IMR-90 (cell line): ENCODE measurements at regions not wholly inside any gene's neighbourhood (a gene's known extent, or its start where the extent isn't known, plus 50 kb on each side); places are given as distances from the start of the nearest gene placed in this dataset.

ENCODE experiments used
- ATAC-seq: fragments of 200-7000 bp; cut with Tn5 transposase; 2 replicates; pipeline ENCODE4 v1.9.1; 2020; ENCODE audit warnings: low read depth, mild to moderate bottlenecking, moderate library complexity
- BruUV-seq: library from RNA; stranded (reverse); fragments of 400-500 nt; replicated peaks from 2 replicates; lab custom pipeline; 2021; lab: Mats Ljungman, UMichigan
- CTCF ChIA-PET: fragments of 300-600 bp; formaldehyde crosslinking; extraction: SDS; loops from one replicate; lab custom pipeline; 2021; ENCODE audit warnings: antibody characterized with exemption; lab: Yijun Ruan, JAX
- POLR2A ChIA-PET: fragments of 300-600 bp; sonication (Branson Sonifier 250); formaldehyde crosslinking; loops from one replicate; lab custom pipeline; 2022; ENCODE audit warnings: antibody characterized with exemption; ENCODE audit not compliant: unreplicated experiment; lab: Charles Lee
- DNase-seq: peaks from one replicate; pipeline ENCODE4 v3.0.0; 2013
- H2AFZ ChIP-seq: replicated peaks from 2 replicates; pipeline ENCODE3; 2013; ENCODE audit warnings: low read length, mild to moderate bottlenecking; ENCODE audit not compliant: poor library complexity
- H2AK5ac ChIP-seq: 2 replicates; pipeline ENCODE4 v1.6.1; 2013; ENCODE audit warnings: low read depth, low read length, inconsistent platforms
- H2AK9ac ChIP-seq: replicated peaks from 2 replicates; pipeline ENCODE3; 2013; ENCODE audit warnings: mild to moderate bottlenecking, low read depth, low read length, moderate library complexity; ENCODE audit not compliant: poor library complexity
- H2BK120ac ChIP-seq: 2 replicates; pipeline ENCODE4 v1.6.1; 2013; ENCODE audit warnings: low read depth, low read length, inconsistent platforms
- H2BK15ac ChIP-seq: 3 replicates; pipeline ENCODE4 v1.6.1; 2013; ENCODE audit warnings: low read depth, low read length, inconsistent platforms
- H2BK20ac ChIP-seq: 2 replicates; pipeline ENCODE4 v1.6.1; 2013; ENCODE audit warnings: low read depth, mild to moderate bottlenecking, inconsistent platforms, low read length, moderate library complexity
- H2BK5ac ChIP-seq: 2 replicates; pipeline ENCODE4 v1.6.1; 2013; ENCODE audit warnings: mild to moderate bottlenecking, low read depth, low read length, inconsistent platforms; ENCODE audit not compliant: poor library complexity, severe bottlenecking
- H3K14ac ChIP-seq: replicated peaks from 2 replicates; pipeline ENCODE4 v1.6.1; 2013; ENCODE audit warnings: low read depth, low read length, inconsistent platforms
- H3K18ac ChIP-seq: 2 replicates; pipeline ENCODE4 v1.6.1; 2013; ENCODE audit warnings: low read depth, low read length, control low read depth
- H3K23ac ChIP-seq: 2 replicates; pipeline ENCODE4 v1.6.1; 2013; ENCODE audit warnings: low read depth, low read length, inconsistent platforms
- H3K27ac ChIP-seq: 2 replicates; pipeline ENCODE4 v1.5.1; 2013; ENCODE audit warnings: mild to moderate bottlenecking, control low read depth, low read length; ENCODE audit not compliant: insufficient read depth
- H3K27me3 ChIP-seq: 2 replicates; pipeline ENCODE4 v1.6.1; 2013; ENCODE audit warnings: low read length; ENCODE audit not compliant: control insufficient read depth, insufficient read depth
- H3K36me3 ChIP-seq: 2 replicates; pipeline ENCODE4 v1.6.1; 2013; ENCODE audit warnings: low read length, mixed read lengths; ENCODE audit not compliant: control insufficient read depth, insufficient read depth
- H3K4ac ChIP-seq: 2 replicates; pipeline ENCODE4 v1.6.1; 2013; ENCODE audit warnings: low read depth, low read length, inconsistent platforms
- H3K4me1 ChIP-seq: 2 replicates; pipeline ENCODE4 v1.6.1; 2013; ENCODE audit warnings: low read length, mixed read lengths; ENCODE audit not compliant: control insufficient read depth, insufficient read depth
- H3K4me2 ChIP-seq: 2 replicates; pipeline ENCODE4 v1.6.1; 2013; ENCODE audit warnings: low read depth, mild to moderate bottlenecking, control low read depth, low read length, moderate library complexity
- H3K4me3 ChIP-seq: 2 replicates; pipeline ENCODE4 v1.5.1; 2013; ENCODE audit warnings: low read depth, mild to moderate bottlenecking, control low read depth, low read length, moderate library complexity; ENCODE audit not compliant: insufficient read depth
- H3K56ac ChIP-seq: 2 replicates; pipeline ENCODE4 v1.6.1; 2013; ENCODE audit warnings: low read length, inconsistent platforms; ENCODE audit not compliant: insufficient read depth; ENCODE audit errors: extremely low read depth
- H3K79me1 ChIP-seq, 2 experiments: 2 replicates each; pipeline ENCODE4 v1.6.1; 2013; ENCODE audit warnings: low read length in 2 of 2, inconsistent platforms in 1 of 2, low read depth in 1 of 2
- H3K9ac ChIP-seq: 2 replicates; pipeline ENCODE4 v1.6.1; 2013; ENCODE audit warnings: low read depth, low read length, control low read depth
- H3K9me1 ChIP-seq: 2 replicates; pipeline ENCODE4 v1.6.1; 2013; ENCODE audit warnings: low read length, inconsistent platforms; ENCODE audit not compliant: insufficient read depth
- H3K9me3 ChIP-seq: 2 replicates; pipeline ENCODE4 v1.6.1; 2013; ENCODE audit warnings: low read length; ENCODE audit not compliant: control insufficient read depth, insufficient read depth
- H4K20me1 ChIP-seq: 2 replicates; pipeline ENCODE4 v1.6.1; 2013; ENCODE audit warnings: low read length, inconsistent platforms; ENCODE audit not compliant: insufficient read depth
- H4K5ac ChIP-seq: 2 replicates; pipeline ENCODE4 v1.6.1; 2013; ENCODE audit warnings: mild to moderate bottlenecking, low read depth, low read length, control low read depth
- H4K8ac ChIP-seq, 2 experiments: 2 replicates each; pipeline ENCODE4 v1.6.1; 2013; ENCODE audit warnings: low read depth in 2 of 2, low read length in 2 of 2, control low read depth in 1 of 2, inconsistent platforms in 1 of 2
- H4K91ac ChIP-seq: 2 replicates; pipeline ENCODE4 v1.6.1; 2013; ENCODE audit warnings: low read depth, low read length, inconsistent platforms; ENCODE audit not compliant: insufficient read depth
- BHLHE40 ChIP-seq: fragments of 150-350 bp; IDR thresholded peaks from 2 replicates; pipeline ENCODE4 v1.6.1; 2016; ENCODE audit warnings: mild to moderate bottlenecking, low read depth, low read length
- CEBPB ChIP-seq: IDR thresholded peaks from 2 replicates; pipeline ENCODE4 v1.6.1; 2012; ENCODE audit warnings: low read depth, low read length, improper control_type of control experiment
- CHD1 ChIP-seq: IDR thresholded peaks from 2 replicates; pipeline ENCODE4 v1.6.1; 2012; ENCODE audit warnings: low read depth, low read length, improper control_type of control experiment
- FOS ChIP-seq: fragments of 150-350 bp; IDR thresholded peaks from 2 replicates; pipeline ENCODE4 v1.6.1; 2016; ENCODE audit warnings: low read depth, low read length
- MAFK ChIP-seq: IDR thresholded peaks from 2 replicates; pipeline ENCODE4 v1.6.1; 2012; ENCODE audit warnings: low read depth, low read length, improper control_type of control experiment
- MAZ ChIP-seq: IDR thresholded peaks from 2 replicates; pipeline ENCODE4 v1.6.1; 2012; ENCODE audit warnings: low read depth, mild to moderate bottlenecking, low read length, improper control_type of control experiment, moderate library complexity, borderline replicate concordance
- MXI1 ChIP-seq: IDR thresholded peaks from 2 replicates; pipeline ENCODE4 v1.6.1; 2012; ENCODE audit warnings: low read depth, mild to moderate bottlenecking, low read length, moderate library complexity, borderline replicate concordance
- NFE2L2 ChIP-seq: fragments of 150-350 bp; IDR thresholded peaks from 2 replicates; pipeline ENCODE4 v1.6.1; 2016; ENCODE audit warnings: low read depth, mild to moderate bottlenecking, low read length
- RCOR1 ChIP-seq: IDR thresholded peaks from 2 replicates; pipeline ENCODE4 v1.6.1; 2012; ENCODE audit warnings: mild to moderate bottlenecking, low read length, improper control_type of control experiment; ENCODE audit not compliant: insufficient replicate concordance
- RFX5 ChIP-seq: IDR thresholded peaks from 2 replicates; pipeline ENCODE4 v1.8.0; 2012; ENCODE audit warnings: low read depth, mild to moderate bottlenecking, low read length, moderate library complexity
- SMC3 ChIP-seq: fragments of 150-350 bp; IDR thresholded peaks from 2 replicates; pipeline ENCODE4 v1.6.1; 2016; ENCODE audit warnings: low read depth, mild to moderate bottlenecking, antibody characterized with exemption, low read length, moderate library complexity
- WGBS, 2 experiments: methylation state at CpG; one replicate each; pipeline versions ENCODE4 v1.1.5 to v1.1.7; 2013; ENCODE audit warnings: missing lambda C conversion rate in 2 of 2; ENCODE audit not compliant: insufficient read length in 1 of 2; ENCODE audit errors: extremely low coverage in 2 of 2; 5-methylcytosine and 5-hydroxymethylcytosine counted together
- dilution Hi-C: fragments of 300-500 bp; cut with HindIII; formaldehyde crosslinking; loops from one replicate; pipeline ENCODE4 v1.14.3; 2018; ENCODE audit warnings: low sequenced_read_pairs; ENCODE audit not compliant: unreplicated experiment
- in situ Hi-C: fragments of 300-500 bp; cut with MboI; formaldehyde crosslinking; loops from 3 replicates; pipeline ENCODE4 v1.14.3; 2019; ENCODE audit warnings: low sequenced_read_pairs, inconsistent platforms, mixed read lengths
- intact Hi-C: fragments of 100-400 bp; cut with micrococcal nuclease; formaldehyde crosslinking; loops from 2 replicates; pipeline ENCODE4 v1.10.0; 2022
- TF ChIP-seq, protein P1 (sequence below): fragments of 150-350 bp; IDR thresholded peaks from 2 replicates; pipeline ENCODE4 v1.6.1; 2017; ENCODE audit warnings: mild to moderate bottlenecking, antibody characterized with exemption, low read length, low read depth
- TF ChIP-seq, protein P2 (sequence below): fragments of 150-350 bp; IDR thresholded peaks from 2 replicates; pipeline ENCODE4 v1.6.1; 2016; ENCODE audit warnings: low read depth, mild to moderate bottlenecking, low read length, moderate library complexity, borderline replicate concordance
- TF ChIP-seq, protein P3 (sequence below): conservative IDR thresholded peaks from 2 replicates; pipeline ENCODE4 v1.5.1; 2012; ENCODE audit warnings: mild to moderate bottlenecking, low read depth, low read length, improper control_type of control experiment

DNA sequence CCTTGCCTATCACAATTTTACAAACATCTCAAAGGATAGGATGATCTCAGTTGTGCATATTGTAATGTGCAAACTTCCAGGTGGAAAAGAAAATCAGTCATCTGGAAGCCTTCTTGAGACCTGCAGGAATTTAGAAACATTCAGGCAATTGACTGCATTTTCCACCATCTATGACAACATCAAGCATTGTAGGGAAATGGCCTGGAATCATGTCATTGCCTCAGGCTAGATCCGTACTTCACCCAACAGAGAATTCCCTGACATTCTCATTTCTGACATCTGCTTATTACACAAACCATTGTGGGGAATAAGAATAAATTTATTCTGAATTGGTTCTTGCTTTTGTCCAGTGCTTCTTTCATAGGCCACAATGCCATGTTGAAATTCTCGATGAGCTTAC, 124.9 kb upstream of the NPVF start:
- TF ChIP-seq BHLHE40 (no peak), FOS (no peak), CHD1 (no peak), NFE2L2 (no peak), RFX5 (no peak), SMC3 (no peak), MAFK (no peak), RCOR1 (no peak), MXI1 (no peak), CEBPB (no peak), MAZ (no peak)
- TF ChIP-seq, protein P1, sequence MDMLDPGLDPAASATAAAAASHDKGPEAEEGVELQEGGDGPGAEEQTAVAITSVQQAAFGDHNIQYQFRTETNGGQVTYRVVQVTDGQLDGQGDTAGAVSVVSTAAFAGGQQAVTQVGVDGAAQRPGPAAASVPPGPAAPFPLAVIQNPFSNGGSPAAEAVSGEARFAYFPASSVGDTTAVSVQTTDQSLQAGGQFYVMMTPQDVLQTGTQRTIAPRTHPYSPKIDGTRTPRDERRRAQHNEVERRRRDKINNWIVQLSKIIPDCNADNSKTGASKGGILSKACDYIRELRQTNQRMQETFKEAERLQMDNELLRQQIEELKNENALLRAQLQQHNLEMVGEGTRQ = no peak
- TF ChIP-seq, protein P2, sequence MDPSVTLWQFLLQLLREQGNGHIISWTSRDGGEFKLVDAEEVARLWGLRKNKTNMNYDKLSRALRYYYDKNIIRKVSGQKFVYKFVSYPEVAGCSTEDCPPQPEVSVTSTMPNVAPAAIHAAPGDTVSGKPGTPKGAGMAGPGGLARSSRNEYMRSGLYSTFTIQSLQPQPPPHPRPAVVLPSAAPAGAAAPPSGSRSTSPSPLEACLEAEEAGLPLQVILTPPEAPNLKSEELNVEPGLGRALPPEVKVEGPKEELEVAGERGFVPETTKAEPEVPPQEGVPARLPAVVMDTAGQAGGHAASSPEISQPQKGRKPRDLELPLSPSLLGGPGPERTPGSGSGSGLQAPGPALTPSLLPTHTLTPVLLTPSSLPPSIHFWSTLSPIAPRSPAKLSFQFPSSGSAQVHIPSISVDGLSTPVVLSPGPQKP = no peak
- TF ChIP-seq, protein P3, sequence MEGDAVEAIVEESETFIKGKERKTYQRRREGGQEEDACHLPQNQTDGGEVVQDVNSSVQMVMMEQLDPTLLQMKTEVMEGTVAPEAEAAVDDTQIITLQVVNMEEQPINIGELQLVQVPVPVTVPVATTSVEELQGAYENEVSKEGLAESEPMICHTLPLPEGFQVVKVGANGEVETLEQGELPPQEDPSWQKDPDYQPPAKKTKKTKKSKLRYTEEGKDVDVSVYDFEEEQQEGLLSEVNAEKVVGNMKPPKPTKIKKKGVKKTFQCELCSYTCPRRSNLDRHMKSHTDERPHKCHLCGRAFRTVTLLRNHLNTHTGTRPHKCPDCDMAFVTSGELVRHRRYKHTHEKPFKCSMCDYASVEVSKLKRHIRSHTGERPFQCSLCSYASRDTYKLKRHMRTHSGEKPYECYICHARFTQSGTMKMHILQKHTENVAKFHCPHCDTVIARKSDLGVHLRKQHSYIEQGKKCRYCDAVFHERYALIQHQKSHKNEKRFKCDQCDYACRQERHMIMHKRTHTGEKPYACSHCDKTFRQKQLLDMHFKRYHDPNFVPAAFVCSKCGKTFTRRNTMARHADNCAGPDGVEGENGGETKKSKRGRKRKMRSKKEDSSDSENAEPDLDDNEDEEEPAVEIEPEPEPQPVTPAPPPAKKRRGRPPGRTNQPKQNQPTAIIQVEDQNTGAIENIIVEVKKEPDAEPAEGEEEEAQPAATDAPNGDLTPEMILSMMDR = no peak
- no peak overlapping the region for H4K5ac ChIP-seq
- in situ Hi-C loops = no loop called here

More for the DNA sequence above, 124.9 kb upstream of the NPVF start:
- Histone ChIP-seq H4K91ac (no peak overlapping the region), H2AK9ac (no peak overlapping the region), H3K9me1 (no peaks in the 10 kb centered on the region), H4K8ac (no peak overlapping the region), H3K79me1 (no peaks in the 10 kb centered on the region), H4K20me1 (no peaks in the 10 kb centered on the region), H2BK20ac (no peak overlapping the region), H3K4me3 (no peak overlapping the region), H3K9ac (no peak overlapping the region), H3K4me2 (no peak overlapping the region), H3K4me1 (no peaks in the 10 kb centered on the region), H3K18ac (no peak overlapping the region), H3K56ac (no peak overlapping the region), H2BK5ac (no peak overlapping the region), H2BK15ac (no peak overlapping the region), H2AFZ (no peak overlapping the region), H2BK120ac (no peak overlapping the region), H3K14ac (no peak overlapping the region), H3K36me3 (no peaks in the 10 kb centered on the region), H3K4ac (no peak overlapping the region), H3K27me3 (no peaks in the 10 kb centered on the region), H3K23ac (no peak overlapping the region), H3K27ac (no peak overlapping the region), H2AK5ac (no peak overlapping the region), H3K9me3 (no peaks in the 10 kb centered on the region)
- BruUV-seq = no TSS peak
- ATAC-seq (no peak), DNase-seq (no peak)
- dilution Hi-C loops = no loop called here
- WGBS, 2 experiments = no CpG with 5 or more reads among the region's 2 CpGs
- CTCF ChIA-PET = no interaction called here
- POLR2A ChIA-PET = no interaction called here
- intact Hi-C loops = no loop called here
